ENCODE measurements at regions not wholly inside any gene's neighbourhood (a gene's known extent, or its start where the extent isn't known, plus 50 kb on each side); places are given as distances from the start of the nearest gene placed in this dataset.

DNA sequence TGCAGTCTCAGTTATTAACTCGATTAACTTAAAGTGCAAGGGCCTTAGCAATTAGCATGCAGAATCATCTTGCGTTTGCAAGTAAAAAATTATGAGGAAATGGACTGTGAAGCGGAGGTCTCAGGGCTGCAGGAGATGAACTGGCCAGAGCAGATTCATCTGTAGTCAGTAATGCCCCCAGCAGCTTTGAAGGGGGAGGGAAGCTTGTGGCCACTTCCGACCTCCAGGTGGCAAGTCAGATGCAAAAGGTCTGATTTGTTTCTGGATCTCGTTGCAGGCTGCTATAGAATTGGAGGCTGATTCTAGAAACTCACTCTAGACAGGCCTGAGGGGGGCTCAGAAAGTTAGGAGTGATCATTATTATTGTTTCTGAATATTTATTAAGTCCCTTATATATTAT, 107.4 kb upstream of the RGS6 start:
- Histone ChIP-seq H3K4me1 (ENCODE audit: insufficient read depth) (peaks cover 7% of the 10 kb centered on the region), H3K4me3 (no peak overlapping the region), H3F3A (replicated peaks; ENCODE audit: low read depth) (no peaks in the 10 kb centered on the region), H3K79me2 (replicated peaks; ENCODE audit: insufficient read depth) (no peaks in the 10 kb centered on the region), H2AFZ (no peak overlapping the region), H3K9me2 (ENCODE audit: insufficient read depth) (0 out of 2 replicates have a peak, but pooled peaks cover 5% of the 10 kb centered on the region), H3K4me2 (peak overlapping the region; percentile 15; the same call in 1 of the 2 replicates), H3K27ac (ENCODE audit: low read depth) (no peak overlapping the region), H3K36me3 (ENCODE audit: insufficient read depth) (no peaks in the 10 kb centered on the region), H3K27me3 (ENCODE audit: insufficient read depth) (no peaks in the 10 kb centered on the region), H4K20me1 (replicated peaks; ENCODE audit: insufficient read depth) (no peaks in the 10 kb centered on the region)
- DNase-seq (ENCODE audit: low spot score) (peak; percentile 35), ATAC-seq (peak; percentile 48)
- H3K4me1 Mint-ChIP-seq, result peaks cover 18% of the 10 kb centered on the region
- H3K27me3 Mint-ChIP-seq (ENCODE audit: insufficient read depth, low read depth, poor library complexity), result no peaks in the 10 kb centered on the region
- H3K4me3 Mint-ChIP-seq, result no peak overlapping the region
- H3K27ac Mint-ChIP-seq, result no peak overlapping the region
- H3K36me3 Mint-ChIP-seq (ENCODE audit: low read depth), result no peaks in the 10 kb centered on the region; the same call in 2 of the 3 replicates
- TF ChIP-seq CTCF (conservative IDR thresholded peaks at IDR 0.05; ENCODE audit: low read depth in 2 of 2) (no peak; a peak in 1 of 4 replicates), ZNF114 (CRISPR knock-in tag; IDR thresholded peaks at IDR 0.05) (no peak)
- H3K9me3 Mint-ChIP-seq, result no peaks in the 10 kb centered on the region

DNA sequence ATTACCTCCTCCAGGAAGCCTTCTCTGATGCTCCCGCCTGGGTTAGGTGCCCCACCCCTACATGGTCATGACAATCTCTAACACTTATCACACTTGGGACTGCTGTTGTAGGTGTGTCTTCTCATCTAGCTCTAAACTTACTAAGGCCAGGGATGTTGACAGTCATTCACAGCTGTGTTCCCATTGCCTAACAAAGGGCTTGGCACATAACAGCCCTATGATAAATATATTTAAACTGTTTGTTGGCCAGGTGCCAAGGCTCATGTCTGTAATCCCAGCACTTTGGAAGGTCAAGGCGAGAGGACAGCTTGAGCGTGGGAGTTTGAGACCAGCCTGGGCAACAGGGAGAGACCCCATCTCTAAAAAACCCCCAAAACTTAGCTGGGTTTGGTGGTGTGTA, 98.8 kb upstream of the RGS6 start:
- H3K9me2 ChIP-seq (ENCODE audit: insufficient read depth), result no peaks in the 10 kb centered on the region; the same call in 1 of the 2 replicates
- H2AFZ ChIP-seq, result no peak overlapping the region
- Mint-ChIP-seq H3K9me3 (peaks cover 14% of the 10 kb centered on the region; the same call in 2 of the 3 replicates), H3K36me3 (ENCODE audit: low read depth) (peaks cover 14% of the 10 kb centered on the region; the same call in 2 of the 3 replicates), H3K27me3 (ENCODE audit: insufficient read depth, low read depth, poor library complexity) (no peaks in the 10 kb centered on the region), H3K27ac (no peak overlapping the region), H3K4me3 (no peak overlapping the region), H3K4me1 (peaks cover 10% of the 10 kb centered on the region)
- no peak overlapping the region for H3K27ac ChIP-seq (ENCODE audit: low read depth)
- H3K4me2 ChIP-seq, result no peak overlapping the region
- H3K27me3 ChIP-seq (ENCODE audit: insufficient read depth), result no peaks in the 10 kb centered on the region
- H3K4me3 ChIP-seq, result no peak overlapping the region
- no peaks in the 10 kb centered on the region for H3K79me2 ChIP-seq (replicated peaks; ENCODE audit: insufficient read depth)
- no peaks in the 10 kb centered on the region; the same call in 1 of the 2 replicates for H3K4me1 ChIP-seq (ENCODE audit: insufficient read depth)
- ATAC-seq, result no peak
- TF ChIP-seq JUNB (IDR thresholded peaks at IDR 0.05; ENCODE audit: unreplicated experiment) (no peak), STAT1 (IDR thresholded peaks at IDR 0.05; ENCODE audit: unreplicated experiment) (no peak), ZNF114 (CRISPR knock-in tag; IDR thresholded peaks at IDR 0.05) (no peak), CREB1 (CRISPR knock-in tag; IDR thresholded peaks at IDR 0.05; ENCODE audit: low read depth) (no peak)
- no peak for DNase-seq (ENCODE audit: low spot score)
- H4K20me1 ChIP-seq (replicated peaks; ENCODE audit: insufficient read depth), result no peaks in the 10 kb centered on the region
- H3K36me3 ChIP-seq (ENCODE audit: insufficient read depth), result no peaks in the 10 kb centered on the region
- no peaks in the 10 kb centered on the region for H3F3A ChIP-seq (replicated peaks; ENCODE audit: low read depth)

- H3K4me1 ChIP-seq (ENCODE audit: insufficient read depth), result no peaks in the 10 kb centered on the region; the same call in 1 of the 2 replicates
- ATAC-seq, result no peak
- Mint-ChIP-seq H3K27me3 (ENCODE audit: insufficient read depth, low read depth, poor library complexity) (no peaks in the 10 kb centered on the region), H3K27ac (no peak overlapping the region), H3K36me3 (ENCODE audit: low read depth) (peaks cover 16% of the 10 kb centered on the region; the same call in 2 of the 3 replicates), H3K9me3 (peaks cover 14% of the 10 kb centered on the region; the same call in 2 of the 3 replicates), H3K4me1 (peaks cover 10% of the 10 kb centered on the region), H3K4me3 (no peak overlapping the region)
- H3K27ac ChIP-seq (ENCODE audit: low read depth), result no peak overlapping the region
- H3K36me3 ChIP-seq (ENCODE audit: insufficient read depth), result no peaks in the 10 kb centered on the region
- H3K79me2 ChIP-seq (replicated peaks; ENCODE audit: insufficient read depth), result no peaks in the 10 kb centered on the region
- no peaks in the 10 kb centered on the region for H3F3A ChIP-seq (replicated peaks; ENCODE audit: low read depth)
- no peak overlapping the region for H3K4me2 ChIP-seq
- H3K9me2 ChIP-seq (ENCODE audit: insufficient read depth), result no peaks in the 10 kb centered on the region; the same call in 1 of the 2 replicates
- H3K4me3 ChIP-seq, result no peak overlapping the region
- no peak overlapping the region for H2AFZ ChIP-seq
- no peaks in the 10 kb centered on the region for H3K27me3 ChIP-seq (ENCODE audit: insufficient read depth)
- peak; percentile 27 for DNase-seq (ENCODE audit: low spot score)
- H4K20me1 ChIP-seq (replicated peaks; ENCODE audit: insufficient read depth), result no peaks in the 10 kb centered on the region
- TF ChIP-seq NANOG (IDR thresholded peaks at IDR 0.05; ENCODE audit: borderline replicate concordance) (no peak), JUNB (IDR thresholded peaks at IDR 0.05; ENCODE audit: unreplicated experiment) (no peak), POLR2AphosphoS5 (IDR thresholded peaks at IDR 0.05; ENCODE audit: low read depth) (no peak)
Measured at GRCh38 chr14:71834284-71835204, 97.7 kb upstream of the RGS6 start.

Measured in GM23338 (cell line).